GM12874 (cell line): ENCODE measurements at regions not wholly inside any gene's neighbourhood (a gene's known extent, or its start where the extent isn't known, plus 50 kb on each side); places are given as distances from the start of the nearest gene placed in this dataset.

Experiments used
- CTCF ChIP-seq: IDR thresholded peaks from 2 replicates; pipeline ENCODE4 v1.5.1; 2011; ENCODE audit warnings: low read depth, mild to moderate bottlenecking, control low read depth, low read length, moderate library complexity; ENCODE audit not compliant: insufficient read depth

DNA sequence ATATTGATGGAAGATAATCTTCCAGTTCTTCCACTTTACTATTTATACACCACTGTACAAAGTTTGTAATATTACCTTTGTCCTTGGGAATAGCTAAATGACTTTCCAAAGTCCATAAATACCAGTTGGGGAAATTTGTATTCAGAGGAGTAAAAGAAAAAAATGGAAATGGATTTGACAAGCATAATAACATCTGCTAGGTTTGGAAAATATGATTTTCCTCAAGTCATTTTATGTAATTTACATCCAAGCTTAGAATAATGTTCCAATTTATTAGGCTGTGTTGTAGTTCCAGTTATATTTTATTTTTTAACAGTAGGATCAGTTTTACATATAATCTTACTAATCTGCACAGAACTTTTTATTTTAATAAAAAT, 563.0 kb upstream of the PKDCC start:
- no peak for TF ChIP-seq CTCF

GRCh38 chr2:41486948-41487347, 560.9 kb upstream of the PKDCC start:
- no peak for TF ChIP-seq CTCF

- no peak for TF ChIP-seq CTCF
These were observed 558.9 kb upstream of the PKDCC start for GRCh38 chr2:41488888-41489287.

DNA sequence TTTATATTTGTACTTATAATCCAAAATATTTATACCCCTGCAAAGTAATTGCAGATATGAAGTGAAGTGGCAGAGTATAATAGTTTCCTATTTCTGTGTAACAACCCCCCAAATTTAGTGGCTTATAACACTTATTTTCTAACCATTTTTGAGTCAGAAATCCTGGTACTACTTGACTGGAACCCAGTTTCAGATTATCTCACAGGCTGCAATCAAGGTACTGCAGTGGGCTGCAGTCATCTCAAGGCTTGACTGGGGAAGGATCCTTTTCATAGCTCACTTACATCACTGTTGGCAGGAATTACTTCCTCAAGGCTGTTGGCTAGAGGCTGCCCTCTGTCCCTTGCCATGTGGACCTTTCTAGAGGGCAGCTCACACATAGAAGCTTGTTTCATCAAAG, 558.2 kb upstream of the PKDCC start:
- no peak for TF ChIP-seq CTCF

GRCh38 chr2:41495050-41495449, 552.8 kb upstream of the PKDCC start:
- TF ChIP-seq CTCF, result no peak

DNA sequence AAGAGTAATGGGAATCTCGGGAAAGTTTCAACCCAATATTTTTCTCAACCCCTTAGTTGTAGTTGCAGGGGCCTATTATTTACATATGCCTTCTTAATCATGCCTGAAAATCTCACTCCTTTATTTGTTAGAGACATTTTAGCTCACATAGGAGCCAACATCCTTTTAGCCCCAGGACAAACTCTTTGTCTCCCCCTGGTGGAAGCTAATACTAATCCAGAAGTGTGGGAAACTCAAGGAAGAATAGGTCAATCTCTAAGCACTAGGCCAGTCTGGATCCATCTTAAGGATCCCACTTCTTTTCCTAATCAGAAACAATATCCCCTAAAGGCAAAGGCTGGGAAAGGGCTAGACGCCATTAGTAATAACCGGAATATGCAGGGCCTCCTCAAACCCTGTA, 550.9 kb upstream of the PKDCC start:
- peak; percentile 24; the same call in 1 of the 2 replicates for TF ChIP-seq CTCF

DNA sequence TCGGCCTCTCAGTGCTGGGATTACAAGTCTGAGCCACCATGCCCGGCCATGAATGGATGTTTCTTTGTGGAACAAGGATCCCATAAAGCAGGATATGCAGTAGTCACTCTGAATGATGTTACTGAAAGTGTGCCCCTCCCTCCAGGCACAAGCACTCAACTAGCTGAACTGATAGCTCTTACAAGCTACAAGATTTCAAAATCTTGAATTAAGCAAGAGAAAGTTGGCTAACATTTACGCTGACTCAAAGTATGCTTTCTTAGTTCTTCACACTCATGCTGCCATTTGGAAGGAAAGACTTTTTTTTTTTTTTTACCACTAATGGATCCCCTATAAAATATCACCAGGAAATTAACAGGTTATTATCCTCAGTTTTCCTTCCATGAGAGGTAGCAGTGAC, 549.0 kb upstream of the PKDCC start:
- no peak for TF ChIP-seq CTCF

DNA sequence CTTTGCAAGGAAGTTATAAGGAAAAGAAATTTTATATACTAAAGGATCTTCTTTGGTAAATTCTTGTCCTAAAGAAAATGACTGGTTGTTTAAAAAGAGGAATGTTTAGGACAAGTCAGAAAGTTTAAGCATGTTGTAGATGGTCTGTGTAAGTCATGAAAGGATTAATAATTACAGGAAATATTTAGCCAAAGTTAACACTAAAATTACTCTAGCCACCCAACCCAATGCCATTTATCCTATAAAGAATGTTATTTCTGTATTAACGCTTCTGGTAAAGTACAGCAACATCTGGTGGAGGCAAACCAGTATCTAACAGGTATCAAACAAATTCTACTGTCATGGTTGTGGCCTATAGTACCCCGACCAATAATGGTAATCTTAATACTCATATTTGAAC, 546.9 kb upstream of the PKDCC start:
- TF ChIP-seq CTCF, result no peak
